B cell (primary cell): ENCODE measurements at regions not wholly inside any gene's neighbourhood (a gene's known extent, or its start where the extent isn't known, plus 50 kb on each side); places are given as distances from the start of the nearest gene placed in this dataset.

ENCODE experiments used
- ATAC-seq: fragments of 200-7000 bp; cut with Tn5 transposase; one replicate; pipeline ENCODE4 v1.10.0; 2021; ENCODE audit warnings: low read depth, mild to moderate bottlenecking, moderate number of reproducible peaks, moderate library complexity
- CTCF ChIA-PET: fragments of 350-600 bp; sonication (Branson Sonifier 250); formaldehyde crosslinking; loops from one replicate; lab custom pipeline; 2021; ENCODE audit warnings: antibody characterized with exemption, inconsistent platforms; lab: Charles Lee
- POLR2A ChIA-PET: fragments of 350-600 bp; sonication (Branson Sonifier 250); formaldehyde crosslinking; loops from one replicate; lab custom pipeline; 2021; ENCODE audit warnings: antibody characterized with exemption; lab: Charles Lee
- DNase-seq: peaks from one replicate; pipeline ENCODE4 v3.0.0; 2013
- H2AFZ ChIP-seq: 2 replicates; pipeline ENCODE4 v1.6.1; 2012; ENCODE audit warnings: mild to moderate bottlenecking, low read depth, low read length; ENCODE audit not compliant: insufficient read depth, poor library complexity, severe bottlenecking
- H3K27ac ChIP-seq, 2 donors: 1 replicate in 1 of 2; 2 replicates in 1 of 2; pipeline ENCODE4 v1.5.1; 2012 to 2013; ENCODE audit warnings: low read length in 2 of 2, mild to moderate bottlenecking in 2 of 2, moderate library complexity in 1 of 2
- H3K27me3 ChIP-seq, 4 experiments: fragments of 200-600 bp in 1 of 4; sonication (generic) in 1 of 4; replicated peaks in 1 of 4; 1 replicate in 2 of 4; 2 replicates in 2 of 4; pipeline versions ENCODE4 v1.6.1 to v1.7.0; 2013 to 2016; ENCODE audit warnings: low read length in 3 of 4, mild to moderate bottlenecking in 2 of 4, mixed read lengths in 1 of 4, moderate library complexity in 1 of 4; ENCODE audit not compliant: insufficient read depth in 4 of 4, control insufficient read depth in 3 of 4; ENCODE audit errors: control extremely low read depth in 1 of 4
- H3K36me3 ChIP-seq, 2 experiments: replicated peaks in 1 of 2; 1 replicate in 1 of 2; 2 replicates in 1 of 2; pipeline versions ENCODE4 v1.6.1 to v1.7.1; 2013; ENCODE audit warnings: low read length in 1 of 2; ENCODE audit not compliant: insufficient read depth in 2 of 2, control insufficient read depth in 1 of 2; ENCODE audit errors: control extremely low read depth in 1 of 2, extremely low read depth in 1 of 2
- H3K4me1 ChIP-seq, 2 donors: fragments of 200-600 bp in 1 of 2; sonication (generic) in 1 of 2; 1 replicate in 1 of 2; 2 replicates in 1 of 2; pipeline versions ENCODE4 v1.5.1 to v1.6.1; 2013 to 2017; ENCODE audit warnings: low read length in 2 of 2; ENCODE audit not compliant: control insufficient read depth in 2 of 2, insufficient read depth in 2 of 2
- H3K4me2 ChIP-seq: replicated peaks from 2 replicates; pipeline ENCODE3; 2012; ENCODE audit warnings: mild to moderate bottlenecking, low read depth, low read length; ENCODE audit not compliant: poor library complexity, severe bottlenecking
- H3K4me3 ChIP-seq, 5 experiments: fragments of 200-600 bp in 1 of 5; sonication (generic) in 1 of 5; 1 replicate in 3 of 5; 2 replicates in 2 of 5; pipeline versions ENCODE4 v1.5.1 to v1.7.0; 2011 to 2016; ENCODE audit warnings: low read length in 4 of 5, mild to moderate bottlenecking in 4 of 5, low read depth in 2 of 5, control low read depth in 1 of 5, moderate library complexity in 1 of 5; ENCODE audit not compliant: insufficient read depth in 1 of 5; ENCODE audit errors: control extremely low read depth in 1 of 5, extremely low read depth in 1 of 5
- H3K79me2 ChIP-seq: fragments of 200-600 bp; sonication (generic); one replicate; pipeline ENCODE4 v1.6.0; 2016; ENCODE audit warnings: low read length; ENCODE audit not compliant: control insufficient read depth, insufficient read depth
- H3K9ac ChIP-seq: fragments of 200-600 bp; sonication (generic); 2 replicates; pipeline ENCODE4 v1.6.1; 2017; ENCODE audit warnings: mild to moderate bottlenecking, low read length, moderate library complexity
- H3K9me3 ChIP-seq, 3 donors: one replicate each; pipeline versions ENCODE4 v1.6.1 to v1.7.1; 2013; ENCODE audit warnings: low read length in 2 of 3; ENCODE audit not compliant: control insufficient read depth in 2 of 3, insufficient read depth in 1 of 3; ENCODE audit errors: control extremely low read depth in 1 of 3
- H4K20me1 ChIP-seq: 2 replicates; pipeline ENCODE4 v1.6.0; 2012; ENCODE audit warnings: mild to moderate bottlenecking, low read length; ENCODE audit not compliant: insufficient read depth, control insufficient read depth, poor library complexity, severe bottlenecking
- H3K27ac Mint-ChIP-seq: one replicate; pipeline ENCODE4 v1.8.0; 2021; ENCODE audit warnings: mixed read lengths
- H3K27me3 Mint-ChIP-seq: one replicate; pipeline ENCODE4 v1.8.0; 2021; ENCODE audit warnings: mixed read lengths
- H3K4me1 Mint-ChIP-seq: one replicate; pipeline ENCODE4 v1.8.0; 2021; ENCODE audit warnings: mixed read lengths
- H3K4me3 Mint-ChIP-seq: one replicate; pipeline ENCODE4 v1.8.0; 2021; ENCODE audit warnings: mixed read lengths
- H3K9me3 Mint-ChIP-seq: one replicate; pipeline ENCODE4 v1.8.0; 2022; ENCODE audit warnings: mixed read lengths; ENCODE audit not compliant: insufficient read depth
- EZH2 ChIP-seq: IDR thresholded peaks from 2 replicates; pipeline ENCODE4 v1.6.1; 2012; ENCODE audit warnings: borderline replicate concordance, low read depth, mild to moderate bottlenecking, moderate library complexity, low read length; ENCODE audit not compliant: insufficient read depth, poor library complexity, severe bottlenecking
- WGBS: methylation state at CpG from one replicate; pipeline ENCODE4 v1.1.5; 2013; ENCODE audit warnings: missing lambda C conversion rate; ENCODE audit not compliant: insufficient coverage; 5-methylcytosine and 5-hydroxymethylcytosine counted together
- intact Hi-C: fragments of 100-400 bp; cut with micrococcal nuclease; formaldehyde crosslinking; loops from one replicate; pipeline ENCODE4 v1.10.0; 2022
- TF ChIP-seq, protein P1 (sequence below): fragments of 200-600 bp; IDR thresholded peaks from one replicate; pipeline ENCODE4 v1.8.0; 2022; ENCODE audit warnings: antibody characterized with exemption, mild to moderate bottlenecking

- intact Hi-C loops: no loop called here
These were observed 345.7 kb upstream of the RBMS3 start for GRCh38 chr3:28935146-28935545.

DNA sequence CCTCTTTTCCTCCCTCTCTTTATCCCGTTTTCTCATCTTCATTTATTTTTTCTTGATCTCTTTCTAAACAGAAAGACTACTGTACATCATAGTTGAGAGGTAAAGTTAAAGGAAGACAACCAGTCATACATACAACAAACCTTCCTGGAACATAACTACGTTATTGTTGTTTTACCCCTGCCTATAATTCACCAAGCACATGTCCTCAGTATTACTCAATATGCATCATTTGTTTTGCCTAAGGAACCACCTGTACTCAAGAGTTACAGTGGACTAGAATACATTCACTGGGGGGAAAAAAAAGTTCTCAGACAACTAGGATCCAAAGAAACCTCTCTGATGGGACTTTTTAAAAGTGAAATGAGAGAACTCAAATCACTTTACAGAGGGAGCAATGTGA is 344.7 kb upstream of the RBMS3 start:
- 60% methylated on average over 1 of the region's 2 CpGs for WGBS
- Mint-ChIP-seq H3K4me1 (peaks cover 11% of the 10 kb centered on the region), H3K27me3 (no peaks in the 10 kb centered on the region), H3K4me3 (no peak overlapping the region), H3K27ac (no peak overlapping the region), H3K9me3 (no peaks in the 10 kb centered on the region)
- Histone ChIP-seq H2AFZ (no peak overlapping the region), H3K79me2 (no peaks in the 10 kb centered on the region), H4K20me1 (no peaks in the 10 kb centered on the region), H3K9ac (no peak overlapping the region), H3K4me3 (no peak overlapping the region), H3K27ac (no peak overlapping the region), H3K36me3 (no peaks in the 10 kb centered on the region), H3K4me1 (peaks cover 5 to 15% of the 10 kb centered on the region in 2 donors), H3K27me3 (no peaks in the 10 kb centered on the region), H3K4me2 (no peak overlapping the region), H3K9me3 (no peaks in the 10 kb centered on the region)
- ATAC-seq (no peak), DNase-seq (no peak)
- CTCF ChIA-PET: no interaction called here
- POLR2A ChIA-PET: no interaction called here
- intact Hi-C loops: no loop called here
- no peak for TF ChIP-seq EZH2
- TF ChIP-seq, protein P1, sequence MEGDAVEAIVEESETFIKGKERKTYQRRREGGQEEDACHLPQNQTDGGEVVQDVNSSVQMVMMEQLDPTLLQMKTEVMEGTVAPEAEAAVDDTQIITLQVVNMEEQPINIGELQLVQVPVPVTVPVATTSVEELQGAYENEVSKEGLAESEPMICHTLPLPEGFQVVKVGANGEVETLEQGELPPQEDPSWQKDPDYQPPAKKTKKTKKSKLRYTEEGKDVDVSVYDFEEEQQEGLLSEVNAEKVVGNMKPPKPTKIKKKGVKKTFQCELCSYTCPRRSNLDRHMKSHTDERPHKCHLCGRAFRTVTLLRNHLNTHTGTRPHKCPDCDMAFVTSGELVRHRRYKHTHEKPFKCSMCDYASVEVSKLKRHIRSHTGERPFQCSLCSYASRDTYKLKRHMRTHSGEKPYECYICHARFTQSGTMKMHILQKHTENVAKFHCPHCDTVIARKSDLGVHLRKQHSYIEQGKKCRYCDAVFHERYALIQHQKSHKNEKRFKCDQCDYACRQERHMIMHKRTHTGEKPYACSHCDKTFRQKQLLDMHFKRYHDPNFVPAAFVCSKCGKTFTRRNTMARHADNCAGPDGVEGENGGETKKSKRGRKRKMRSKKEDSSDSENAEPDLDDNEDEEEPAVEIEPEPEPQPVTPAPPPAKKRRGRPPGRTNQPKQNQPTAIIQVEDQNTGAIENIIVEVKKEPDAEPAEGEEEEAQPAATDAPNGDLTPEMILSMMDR: no peak

More at GRCh38 chr3:28935146-28935545, 345.7 kb upstream of the RBMS3 start:
- peaks cover 4% of the 10 kb centered on the region for H3K4me1 Mint-ChIP-seq
- Histone ChIP-seq H3K79me2 (no peaks in the 10 kb centered on the region), H3K9ac (no peak overlapping the region), H3K27ac (no peak overlapping the region), H3K36me3 (no peaks in the 10 kb centered on the region), H4K20me1 (no peaks in the 10 kb centered on the region), H3K9me3 (no peaks in the 10 kb centered on the region), H3K4me3 (no peak overlapping the region), H2AFZ (no peak overlapping the region), H3K4me1 (peaks cover 0 to 7% of the 10 kb centered on the region in 2 donors), H3K27me3 (no peaks in the 10 kb centered on the region), H3K4me2 (no peak overlapping the region)
- CTCF ChIA-PET: no interaction called here
- DNase-seq (no peak), ATAC-seq (no peak)
- POLR2A ChIA-PET: no interaction called here
- 71% methylated on average over 2 of the region's 2 CpGs for WGBS
- H3K27ac Mint-ChIP-seq: no peak overlapping the region
- TF ChIP-seq, protein P1: no peak
- no peak for TF ChIP-seq EZH2
- H3K9me3 Mint-ChIP-seq: no peaks in the 10 kb centered on the region
- no peak overlapping the region for H3K4me3 Mint-ChIP-seq
- no peaks in the 10 kb centered on the region for H3K27me3 Mint-ChIP-seq
